ENCODE measurements at regions not wholly inside any gene's neighbourhood (a gene's known extent, or its start where the extent isn't known, plus 50 kb on each side); places are given as distances from the start of the nearest gene placed in this dataset.

DNA sequence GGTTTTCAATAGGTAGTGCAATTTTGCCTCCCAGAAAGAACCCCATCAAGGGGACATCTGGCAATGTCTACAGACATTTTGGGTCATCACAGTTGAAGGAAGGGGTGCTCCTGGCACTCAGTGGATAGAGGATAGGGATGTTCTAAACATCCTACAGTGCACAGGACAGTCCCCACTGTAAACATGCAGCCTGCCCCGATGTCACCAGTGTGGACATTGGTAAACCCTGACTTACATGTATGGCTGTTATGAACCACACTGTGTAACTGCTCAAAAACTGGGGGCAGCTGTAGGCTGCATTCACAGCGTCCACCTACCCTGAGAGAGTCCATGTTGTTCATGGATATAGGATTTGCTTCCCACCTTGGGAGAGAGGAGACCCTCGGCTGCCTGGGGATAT is 79.3 kb upstream of the FOXQ1 start:
- TF ChIP-seq CTCF (IDR thresholded peaks at IDR 0.05; ENCODE audit: control insufficient read depth, insufficient read depth, low read depth, low read length, missing control alignments), result no peak
- no peak for DNase-seq (ENCODE audit: low read depth)
- no peak overlapping the region for H3K4me3 ChIP-seq (ENCODE audit: control insufficient read depth, low read depth, low read length)

DNA sequence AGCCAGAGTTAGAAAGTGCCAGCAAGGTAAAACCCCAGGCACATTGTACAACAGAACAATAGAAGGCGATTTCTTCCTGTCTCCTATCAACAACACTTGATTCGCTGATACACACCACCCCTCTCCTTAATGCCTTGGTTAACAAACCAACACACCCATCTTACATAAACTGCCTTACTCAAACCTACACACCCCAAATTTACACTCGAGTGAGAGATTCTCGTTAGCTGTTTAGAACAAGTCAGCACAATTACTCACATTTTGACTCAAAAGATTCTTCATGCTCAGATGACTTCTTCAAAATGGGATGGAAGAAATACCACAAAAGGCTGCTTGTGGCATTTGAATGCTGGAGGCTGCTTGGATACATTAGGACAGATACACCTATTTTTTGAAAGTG is 80.0 kb upstream of the FOXQ1 start:
- TF ChIP-seq CTCF (IDR thresholded peaks at IDR 0.05; ENCODE audit: control insufficient read depth, insufficient read depth, low read depth, low read length, missing control alignments), result no peak
- H3K4me3 ChIP-seq (ENCODE audit: control insufficient read depth, low read depth, low read length), result no peak overlapping the region
- DNase-seq (ENCODE audit: low read depth), result no peak

DNA sequence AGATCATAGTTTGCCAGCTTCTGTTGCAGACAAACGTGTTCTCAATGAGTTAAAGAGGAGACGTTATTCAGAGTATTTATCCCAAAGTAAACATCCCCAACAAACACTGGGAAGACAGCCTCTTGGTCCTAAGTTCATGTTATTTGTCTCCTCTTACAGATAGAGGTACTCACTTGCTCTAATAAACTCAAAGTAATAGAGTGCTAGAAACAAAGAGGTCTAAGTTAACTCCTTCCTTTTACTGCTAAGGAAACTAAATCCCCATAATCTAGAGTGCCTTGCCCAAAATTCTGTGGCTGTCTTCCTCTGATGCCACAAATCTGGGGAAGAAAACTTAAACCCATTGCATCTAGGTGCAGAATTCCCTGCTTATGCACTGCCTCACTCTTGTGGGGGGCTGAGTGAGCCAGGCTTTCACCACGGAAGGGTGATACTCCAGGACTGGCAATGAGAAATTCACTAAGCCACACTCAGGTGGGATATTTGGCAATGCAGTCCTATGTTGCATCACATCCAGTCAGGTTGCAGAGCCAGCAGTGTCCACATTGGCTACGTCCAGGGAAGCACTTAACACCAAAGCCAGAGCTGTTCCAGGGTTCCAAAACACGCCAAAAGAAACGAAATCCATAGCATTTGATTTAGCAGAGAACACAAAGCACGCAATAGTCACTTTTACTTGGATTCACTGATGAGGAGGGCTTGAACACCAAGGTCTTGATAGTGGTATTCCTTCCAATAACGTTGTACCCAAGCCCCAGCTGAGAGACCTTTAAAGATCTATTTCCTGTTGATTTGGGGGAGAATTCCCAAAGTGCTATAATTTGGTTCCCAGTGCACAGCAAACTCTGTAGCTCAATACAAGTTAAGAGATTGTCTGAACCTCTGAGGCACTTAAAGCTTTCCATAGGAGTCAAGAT is 81.0 kb upstream of the FOXQ1 start:
- no peak overlapping the region for H3K4me3 ChIP-seq (ENCODE audit: control insufficient read depth, low read depth, low read length)
- no peak for TF ChIP-seq CTCF (IDR thresholded peaks at IDR 0.05; ENCODE audit: control insufficient read depth, insufficient read depth, low read depth, low read length, missing control alignments)
- DNase-seq (ENCODE audit: low read depth), result no peak

DNA sequence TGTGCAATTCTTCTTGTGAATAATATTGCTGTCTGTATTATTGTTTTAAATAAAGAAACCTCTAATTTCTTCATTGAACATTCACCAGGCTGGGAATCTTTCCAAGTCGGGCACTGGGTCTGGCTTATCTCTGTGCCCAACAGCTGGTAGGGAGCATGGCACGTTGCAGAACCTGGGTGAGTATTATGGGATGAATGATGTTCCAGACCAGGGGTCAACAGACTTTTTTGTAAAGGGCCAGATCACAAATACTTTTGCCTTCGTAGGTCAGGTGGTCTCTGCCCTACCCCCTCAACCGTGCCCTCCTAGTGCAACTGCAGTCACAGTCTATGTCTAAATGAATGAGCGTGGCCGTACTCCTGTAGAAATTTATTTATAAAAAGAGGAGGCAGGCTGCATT is 81.6 kb upstream of the FOXQ1 start:
- no peak for TF ChIP-seq CTCF (IDR thresholded peaks at IDR 0.05; ENCODE audit: control insufficient read depth, insufficient read depth, low read depth, low read length, missing control alignments)
- DNase-seq (ENCODE audit: low read depth), result no peak
- H3K4me3 ChIP-seq (ENCODE audit: control insufficient read depth, low read depth, low read length), result no peak overlapping the region

DNA sequence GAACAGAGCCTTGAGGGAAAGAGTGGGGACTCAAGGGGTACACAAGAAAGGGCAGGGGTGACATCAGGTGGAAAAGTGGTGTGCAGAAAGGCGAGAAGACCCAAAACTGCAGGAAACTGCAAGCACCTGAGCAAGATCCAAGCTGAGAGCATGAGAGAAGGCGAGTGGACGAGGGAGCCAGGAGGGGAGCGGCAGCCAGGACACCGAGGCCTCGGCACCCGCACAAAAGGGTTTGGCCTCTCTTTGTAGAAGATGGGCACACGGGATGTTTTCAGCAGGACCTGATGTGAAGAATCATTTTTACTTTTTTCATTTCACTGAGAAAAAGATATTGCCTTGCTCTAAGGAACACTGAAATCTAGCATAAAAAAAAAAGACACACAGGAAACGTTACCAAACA is 82.1 kb upstream of the FOXQ1 start:
- no peak for TF ChIP-seq CTCF (IDR thresholded peaks at IDR 0.05; ENCODE audit: control insufficient read depth, insufficient read depth, low read depth, low read length, missing control alignments)
- H3K4me3 ChIP-seq (ENCODE audit: control insufficient read depth, low read depth, low read length), result no peak overlapping the region
- no peak for DNase-seq (ENCODE audit: low read depth)

DNA sequence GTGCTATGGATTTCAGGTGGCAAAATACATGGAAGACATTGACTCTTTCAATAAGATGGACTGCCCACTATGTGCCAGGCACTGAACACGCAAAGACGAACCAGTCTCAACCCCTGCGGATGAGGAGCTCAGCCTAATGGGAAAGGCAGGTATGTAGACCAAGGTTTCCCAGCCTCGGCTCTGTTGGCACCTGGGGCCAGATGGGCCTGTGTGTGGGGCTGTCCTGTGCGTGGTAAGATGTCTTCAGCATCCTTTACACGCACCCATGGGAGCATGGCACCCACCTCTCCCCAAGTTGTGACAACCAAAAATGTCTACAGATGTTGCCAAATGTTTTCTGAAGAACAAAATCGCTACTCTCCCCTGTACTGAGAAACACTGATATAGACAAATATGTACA is 82.6 kb upstream of the FOXQ1 start:
- no peak for DNase-seq (ENCODE audit: low read depth)
- no peak overlapping the region for H3K4me3 ChIP-seq (ENCODE audit: control insufficient read depth, low read depth, low read length)
- no peak for TF ChIP-seq CTCF (IDR thresholded peaks at IDR 0.05; ENCODE audit: control insufficient read depth, insufficient read depth, low read depth, low read length, missing control alignments)
